ENCODE measurements at regions not wholly inside any gene's neighbourhood (a gene's known extent, or its start where the extent isn't known, plus 50 kb on each side); places are given as distances from the start of the nearest gene placed in this dataset.

DNA sequence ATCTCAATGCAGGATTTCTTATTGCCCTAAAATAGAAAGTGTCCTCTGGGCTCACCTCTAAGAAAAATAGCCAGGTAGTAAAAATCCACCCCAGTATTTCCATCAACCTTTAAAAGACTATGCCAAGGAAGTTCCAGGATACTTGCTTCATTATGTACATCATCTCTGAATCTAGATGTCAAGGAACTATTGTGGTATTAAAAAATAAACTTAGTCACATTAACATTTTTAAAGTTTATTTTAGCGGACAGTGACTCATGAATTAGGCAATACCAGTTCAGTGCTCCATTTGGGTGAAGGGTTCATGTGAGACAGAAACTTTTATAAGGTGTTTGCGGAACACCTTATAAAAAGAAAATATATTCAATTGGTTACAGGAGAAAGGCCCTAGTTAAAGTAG, 209.2 kb downstream of the ADAM29 start:
- DNase-seq (ENCODE audit: low spot score) = no peak

DNA sequence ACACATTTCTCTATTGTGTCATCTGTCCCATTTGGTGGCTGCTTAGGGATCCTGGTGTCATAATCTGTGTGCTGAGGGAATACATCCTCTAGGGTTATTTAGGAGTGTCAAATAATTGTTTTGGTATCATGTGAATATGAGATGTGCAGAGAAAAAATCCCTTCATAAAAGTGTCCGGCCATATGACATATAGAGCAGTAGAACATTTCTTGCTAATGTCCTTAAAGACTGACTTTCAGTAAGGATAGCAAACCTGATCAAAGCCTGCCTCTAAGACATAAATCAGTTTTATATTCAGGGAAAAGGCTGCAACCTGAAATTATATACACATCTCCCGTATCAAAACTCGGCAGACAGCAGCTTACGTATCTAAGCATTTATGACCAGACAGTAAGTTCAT, 211.6 kb downstream of the ADAM29 start:
- DNase-seq (ENCODE audit: low spot score) = no peak

DNA sequence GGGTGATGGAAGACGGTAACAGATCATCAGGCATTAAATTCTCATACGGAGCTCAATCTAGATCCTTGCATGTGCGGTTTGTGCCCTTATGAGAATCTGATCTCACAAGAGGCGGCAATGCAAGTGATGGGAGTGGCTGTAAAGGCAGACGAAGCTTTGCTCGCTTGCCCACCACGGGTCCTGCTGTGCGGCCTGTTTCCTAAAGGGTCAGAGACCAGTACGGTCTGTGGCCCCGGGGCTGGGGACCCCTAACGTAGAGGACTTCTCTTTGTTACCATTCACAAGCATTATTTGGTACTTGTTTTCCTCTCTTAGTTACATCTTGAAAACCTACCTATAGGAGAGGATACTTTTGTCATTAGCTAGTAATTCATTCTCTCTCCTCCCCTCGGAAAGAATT, 221.0 kb downstream of the ADAM29 start:
- DNase-seq (ENCODE audit: low spot score) = no peak

DNA sequence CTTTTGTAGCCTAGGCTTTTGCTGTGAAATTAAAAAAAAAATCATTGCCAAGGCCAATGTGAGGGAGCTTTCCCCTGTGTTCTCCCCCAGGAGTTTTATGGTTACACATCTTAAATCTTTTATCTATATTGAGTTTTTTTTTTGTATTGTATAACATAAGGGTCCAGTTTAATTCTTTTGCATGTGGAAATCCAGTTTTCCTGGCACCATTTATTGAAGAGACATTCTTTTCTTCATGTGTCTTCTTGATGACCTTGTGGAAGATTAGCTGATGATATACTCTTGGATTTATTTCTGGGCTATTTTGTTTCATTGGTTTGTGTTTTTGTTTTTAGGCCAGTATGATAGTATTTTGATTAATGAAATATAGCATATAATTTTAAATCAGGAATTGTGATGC, 225.0 kb downstream of the ADAM29 start:
- DNase-seq (ENCODE audit: low spot score) = no peak

DNA sequence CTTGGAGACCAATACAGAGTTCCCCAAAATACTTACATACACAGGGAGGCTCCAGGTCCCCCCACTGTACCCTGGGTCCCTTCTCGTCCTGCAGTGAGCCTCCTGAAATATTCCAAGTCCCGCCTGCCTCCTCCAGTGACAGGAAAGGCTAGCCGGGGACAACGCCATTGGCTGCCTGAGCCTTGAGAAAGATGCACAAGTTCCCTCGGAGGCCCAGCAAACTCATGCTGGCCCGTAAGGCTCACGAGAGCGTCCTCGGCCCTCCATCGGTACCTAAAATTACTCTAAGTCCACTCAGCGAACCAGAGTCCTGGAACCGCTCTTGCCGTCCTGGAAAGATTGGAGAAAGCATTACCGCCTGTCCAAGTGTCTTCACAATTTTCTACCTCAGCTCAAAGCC, 228.6 kb downstream of the ADAM29 start:
- DNase-seq (ENCODE audit: low spot score) = no peak

DNA sequence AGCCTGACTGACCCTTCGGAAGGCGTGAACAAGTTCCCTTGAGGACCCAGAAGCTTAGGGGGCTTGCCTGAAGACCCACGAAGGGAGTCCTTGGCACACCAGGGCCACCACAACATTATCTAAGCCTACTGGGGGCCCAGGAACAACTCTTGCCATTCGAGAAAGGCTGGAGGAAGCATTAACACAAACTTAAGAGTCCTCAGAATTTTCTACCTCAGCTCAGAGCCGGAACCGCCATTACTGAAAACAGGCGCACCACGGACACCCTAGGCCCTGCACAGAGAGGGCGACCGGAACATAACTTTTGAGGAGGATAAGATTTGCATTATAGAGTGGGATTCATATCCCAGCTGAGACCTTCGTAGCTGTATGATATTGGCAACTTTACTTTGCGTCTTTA, 229.1 kb downstream of the ADAM29 start:
- no peak for DNase-seq (ENCODE audit: low spot score)

DNA sequence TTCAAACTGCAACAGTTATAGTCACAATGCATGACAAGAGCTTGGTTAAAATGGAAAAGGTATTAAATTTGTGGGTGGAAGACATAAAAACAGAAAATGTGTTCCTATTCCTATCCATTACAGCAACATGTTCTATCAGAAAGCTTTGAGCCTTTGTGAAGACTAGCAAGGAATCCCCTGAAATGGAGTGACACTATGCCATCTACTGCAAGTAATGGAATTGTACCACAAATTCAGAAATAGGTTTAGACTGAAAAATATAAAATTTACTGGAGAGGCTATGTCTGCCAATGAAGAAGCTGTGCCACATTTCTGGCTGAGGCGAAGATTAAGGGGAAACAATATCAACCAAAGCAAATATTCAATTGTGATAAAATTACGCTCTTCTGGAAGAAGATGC, 247.9 kb downstream of the ADAM29 start:
- no peak for DNase-seq (ENCODE audit: low spot score)

DNA sequence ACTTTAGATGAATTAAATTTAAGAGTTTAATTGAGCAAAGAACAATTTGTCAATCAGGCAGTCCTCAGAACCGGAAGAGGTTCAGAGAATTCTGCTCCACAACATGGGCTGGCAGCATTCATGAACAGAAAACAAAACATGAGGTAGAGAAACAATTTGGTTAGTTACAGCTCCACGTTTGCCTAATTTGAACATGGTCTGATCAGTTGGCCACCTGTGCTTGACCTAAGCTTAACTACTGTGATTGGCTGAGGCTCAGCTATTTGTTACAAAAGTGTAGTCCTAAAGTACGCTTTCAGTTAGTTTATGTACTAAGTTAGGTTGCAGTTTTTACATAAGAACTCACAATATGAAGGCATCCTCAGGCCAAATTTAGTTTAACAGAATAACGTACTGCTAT, 258.6 kb downstream of the ADAM29 start:
- no peak for DNase-seq (ENCODE audit: low spot score)

DNA sequence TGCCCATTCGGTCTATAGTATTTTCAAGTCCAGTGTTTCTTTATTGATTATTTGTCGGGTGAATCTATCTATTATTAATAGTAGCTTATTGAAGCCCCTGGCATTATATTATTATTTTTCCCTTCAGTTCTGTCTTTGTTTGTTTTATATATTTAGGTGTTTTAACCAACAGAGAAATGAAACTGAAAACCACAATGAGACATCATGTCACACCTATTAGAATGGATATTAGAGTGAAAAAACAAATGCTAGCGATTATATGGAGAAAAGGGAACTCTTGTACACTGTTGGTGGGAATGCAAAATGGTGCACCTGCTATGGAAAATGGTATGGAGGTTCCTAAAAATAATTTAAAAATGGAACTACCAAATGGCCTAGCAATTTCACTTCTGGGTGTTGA, 272.5 kb downstream of the ADAM29 start:
- DNase-seq (ENCODE audit: low spot score) = no peak

DNA sequence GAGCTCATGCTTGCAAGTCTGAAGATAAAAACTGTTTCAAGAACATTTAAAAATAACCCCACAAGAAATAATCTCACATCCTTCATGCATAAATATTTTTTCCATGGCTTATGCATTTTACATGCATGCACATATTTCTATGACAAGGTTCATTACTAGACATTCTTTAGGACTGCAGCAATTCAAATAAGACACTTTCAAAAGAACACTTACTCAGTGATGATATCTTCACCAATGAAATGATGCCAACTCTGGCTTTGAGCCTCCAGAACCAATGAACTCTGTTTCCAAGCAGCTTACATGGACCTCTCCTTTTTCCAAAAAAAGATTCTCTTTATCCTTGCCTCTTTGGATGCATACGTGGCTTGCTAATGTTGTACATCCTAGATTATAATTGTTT, 279.9 kb downstream of the ADAM29 start:
- DNase-seq (ENCODE audit: low spot score) = no peak

DNA sequence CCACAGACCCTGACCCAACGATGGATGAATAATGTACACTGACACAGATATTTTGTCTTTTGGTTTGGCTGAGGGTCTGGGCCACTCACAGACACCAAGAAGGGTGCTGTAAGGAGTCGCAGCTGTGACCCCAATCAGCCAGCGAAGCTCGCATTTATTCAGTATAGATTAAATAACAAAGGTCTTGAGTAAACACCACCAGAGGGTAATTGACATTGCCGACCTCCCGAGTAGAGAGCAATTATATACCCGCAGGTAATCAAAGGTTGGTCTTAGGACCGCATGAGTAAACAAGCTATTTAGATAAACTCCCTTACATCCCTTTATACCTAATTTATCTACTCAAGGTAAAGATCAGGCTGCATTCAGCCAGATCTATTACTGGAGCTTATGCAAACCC, 297.1 kb downstream of the ADAM29 start:
- DNase-seq (ENCODE audit: low spot score) = no peak

DNA sequence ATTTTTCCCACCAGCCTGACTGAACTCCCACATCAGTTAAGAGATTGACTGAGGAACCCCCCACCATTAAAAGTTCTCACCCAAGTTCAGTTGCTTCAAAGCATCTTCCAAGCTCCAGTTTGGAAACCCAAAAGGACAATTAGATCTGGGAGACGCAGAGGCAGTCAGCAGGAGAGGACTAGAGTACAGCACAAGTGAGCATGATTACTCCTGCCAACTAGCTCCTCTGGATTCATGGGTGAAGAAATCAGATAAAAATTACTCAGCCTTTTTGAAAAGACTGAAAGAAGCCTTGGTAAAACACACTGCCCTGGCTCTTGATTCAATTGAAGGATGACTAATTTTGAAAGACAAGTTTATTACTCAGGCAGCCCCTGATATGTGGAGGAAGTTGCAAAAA, 297.5 kb downstream of the ADAM29 start:
- DNase-seq (ENCODE audit: low spot score) = no peak

DNA sequence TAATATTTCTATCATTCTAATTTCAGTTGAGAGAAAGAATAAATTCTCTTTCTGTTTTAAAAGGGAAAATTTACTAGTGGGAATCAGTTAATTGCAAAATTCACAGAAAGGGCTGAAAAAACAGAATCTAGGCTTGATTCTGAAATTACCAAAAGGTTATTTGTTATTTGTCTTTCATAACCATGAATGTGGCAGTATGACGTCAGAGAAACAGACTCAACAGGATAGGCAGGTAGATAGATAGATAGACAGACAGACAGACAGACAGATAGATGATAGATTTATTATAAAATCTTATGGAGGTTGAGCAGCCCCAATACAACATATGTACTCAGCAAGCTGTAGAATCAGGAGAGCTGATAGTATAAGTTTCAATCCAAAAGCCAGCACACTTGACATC, 311.0 kb downstream of the ADAM29 start:
- DNase-seq (ENCODE audit: low spot score) = no peak

DNA sequence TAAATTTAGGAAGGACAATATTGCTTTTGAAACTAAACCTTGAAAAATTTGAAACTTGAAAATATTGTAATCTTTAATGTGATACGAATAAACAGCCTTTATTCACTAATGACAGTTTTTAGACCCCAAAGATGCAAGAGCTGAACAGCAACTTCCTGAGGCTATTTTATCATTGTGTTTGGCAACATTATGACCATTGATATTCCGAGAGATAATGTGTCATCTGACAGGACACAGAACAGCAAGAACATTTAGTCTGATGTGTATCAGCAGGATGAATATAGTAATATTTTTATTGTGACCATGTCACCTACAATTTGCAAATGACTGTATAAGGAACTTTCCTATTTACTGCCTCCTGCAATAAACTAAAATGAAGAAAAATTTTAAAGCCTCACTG, 316.0 kb downstream of the ADAM29 start:
- peak; percentile 39 for DNase-seq (ENCODE audit: low spot score)

DNA sequence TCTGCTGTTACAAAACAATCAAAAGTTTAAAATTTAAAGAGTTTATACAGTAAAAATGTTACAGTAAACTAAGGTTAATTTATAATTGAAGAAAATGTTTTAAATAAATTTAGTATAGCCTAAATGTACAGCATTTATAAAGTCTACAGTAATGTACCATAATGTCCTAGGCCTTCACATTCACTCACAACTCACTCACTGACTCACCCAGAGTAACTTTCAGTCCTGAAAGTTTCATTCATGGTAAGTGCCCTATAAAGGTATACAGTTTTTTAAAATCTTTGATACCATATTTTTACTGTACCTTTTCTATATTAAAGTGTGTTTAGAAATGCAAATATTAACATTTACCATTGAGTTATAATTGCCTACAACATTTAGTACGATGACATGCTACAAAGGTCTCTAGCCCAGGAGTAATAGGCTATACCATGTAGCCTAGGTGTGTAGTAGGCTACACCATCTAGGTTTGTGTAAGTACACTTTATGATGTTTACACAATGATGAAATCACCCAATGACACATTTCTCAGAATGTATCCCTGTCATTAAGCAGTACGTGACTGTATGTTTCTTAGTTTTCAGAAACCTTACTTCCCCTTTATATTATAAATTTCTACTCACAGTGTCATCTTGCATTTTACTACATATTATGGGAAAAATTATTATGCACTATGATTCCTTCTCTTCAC, 320.8 kb downstream of the ADAM29 start:
- DNase-seq (ENCODE audit: low spot score) = no peak

DNA sequence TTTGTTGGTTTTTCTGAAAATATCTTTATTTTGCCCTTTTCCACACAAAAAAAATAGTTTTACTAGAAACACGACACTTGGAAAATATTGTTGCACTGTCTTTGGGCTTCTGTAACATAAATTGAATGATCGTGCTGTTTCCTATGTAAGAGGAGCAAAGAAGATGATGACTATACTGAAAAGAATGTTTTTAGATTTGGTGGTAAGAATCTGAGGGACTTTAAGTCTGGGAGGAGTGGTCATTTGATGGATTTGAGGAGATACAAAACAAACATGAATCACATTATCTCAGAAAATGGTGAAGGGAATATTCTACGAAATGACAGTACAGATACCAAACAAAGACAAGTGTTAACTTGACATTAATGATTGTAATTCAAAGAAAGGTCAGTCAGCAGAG, 328.8 kb downstream of the ADAM29 start:
- DNase-seq (ENCODE audit: low spot score) = no peak

DNA sequence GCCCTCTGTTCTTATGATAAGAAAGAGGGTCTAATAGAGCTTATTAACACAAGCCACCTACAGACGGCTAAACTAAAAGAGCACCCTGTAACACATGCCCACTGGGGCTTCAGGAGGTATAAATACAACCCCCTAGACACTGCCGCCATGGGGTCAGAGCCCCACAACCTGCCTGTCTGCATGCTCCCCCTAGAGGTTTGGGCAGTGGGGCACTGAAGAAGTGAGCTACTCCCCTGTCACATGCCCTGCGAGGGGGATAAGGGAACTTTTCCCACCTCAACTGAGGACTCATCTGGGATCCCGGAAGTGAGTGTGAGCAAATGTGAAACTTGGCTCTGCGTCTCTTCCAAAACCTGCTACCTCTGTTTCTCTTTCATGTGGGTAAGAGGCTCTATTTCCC, 334.5 kb downstream of the ADAM29 start:
- DNase-seq (ENCODE audit: low spot score) = no peak

DNA sequence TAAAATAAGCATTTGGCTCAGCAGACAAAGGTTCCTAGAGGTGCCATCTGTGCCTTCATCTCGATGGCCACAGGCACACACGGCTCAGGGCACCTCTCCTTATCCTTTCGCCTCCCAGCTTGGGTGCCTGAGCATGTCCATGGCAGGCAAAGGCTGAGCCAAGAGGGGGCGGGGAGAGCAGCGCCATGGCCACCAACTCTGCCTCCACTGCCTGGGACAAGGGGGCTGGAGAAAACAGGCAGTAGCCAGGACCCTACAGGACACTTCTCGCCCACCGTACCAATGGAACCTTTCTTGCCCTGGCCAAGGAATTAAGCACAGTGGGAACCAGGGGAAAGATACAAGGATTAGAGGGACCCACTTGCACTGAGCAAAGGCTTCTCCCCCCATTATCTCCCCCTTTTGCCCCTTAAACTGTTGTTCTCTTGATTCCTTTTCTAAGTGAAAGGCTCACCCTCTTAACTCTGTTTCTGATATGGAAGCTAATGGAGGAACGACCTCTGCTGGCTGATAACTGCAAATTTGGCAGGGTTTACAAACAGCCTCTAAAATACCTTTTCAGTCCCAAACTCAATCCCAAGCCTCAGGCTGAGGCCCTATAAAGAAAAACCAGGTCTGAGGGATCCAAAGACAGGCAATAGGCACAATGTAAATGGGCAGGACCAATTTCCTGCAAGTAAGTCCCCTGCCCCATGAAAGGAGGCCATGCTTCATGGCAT, 335.2 kb downstream of the ADAM29 start:
- DNase-seq (ENCODE audit: low spot score) = peak; percentile 23

DNA sequence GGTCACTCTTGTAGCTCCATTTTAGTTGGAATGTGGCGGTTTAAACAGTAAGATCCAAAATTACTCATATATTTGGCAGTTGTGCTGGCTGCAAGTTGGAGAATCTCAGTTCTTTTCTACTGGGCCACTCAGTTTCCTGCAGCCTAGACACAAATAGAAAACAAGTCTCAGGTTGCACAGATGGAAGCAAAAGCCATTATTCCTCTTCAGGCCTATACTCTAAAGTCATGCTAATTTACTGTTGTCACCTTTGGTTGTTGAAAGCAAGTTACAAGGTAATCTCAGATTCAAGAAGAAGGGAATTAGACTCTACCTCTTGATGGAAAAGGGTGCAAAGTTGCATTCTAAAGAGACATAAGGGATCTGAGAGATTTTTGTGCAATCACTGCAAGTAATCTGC, 345.4 kb downstream of the ADAM29 start:
- DNase-seq (ENCODE audit: low spot score) = no peak

DNA sequence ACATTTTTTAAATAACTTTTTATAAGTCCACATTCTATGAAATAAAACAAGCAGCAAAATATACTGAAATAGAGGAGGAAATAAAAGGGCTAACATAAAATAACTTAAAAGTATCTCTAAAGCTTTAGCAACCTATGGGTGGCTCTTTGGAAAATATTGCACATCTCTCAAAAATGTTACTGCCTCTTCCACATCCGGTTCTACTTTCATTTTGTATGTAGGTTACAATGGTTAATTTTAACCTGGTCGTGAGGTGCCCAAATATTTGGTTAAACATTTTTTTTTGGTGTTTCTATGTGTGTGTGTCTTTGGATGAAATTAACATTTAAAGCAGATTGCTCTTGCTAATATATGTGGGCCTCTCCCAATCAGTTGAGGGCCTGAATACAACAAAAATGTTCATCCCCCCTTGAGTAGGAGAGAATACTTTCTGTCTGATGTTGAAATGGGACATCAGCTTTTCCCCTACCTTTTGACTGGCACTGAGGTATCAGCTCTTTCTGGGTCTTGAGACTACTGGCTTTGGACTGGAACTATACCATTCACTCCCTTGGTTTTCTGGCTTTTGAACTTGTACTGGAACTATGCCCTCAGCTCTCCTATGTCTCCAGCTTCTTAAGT, 353.0 kb downstream of the ADAM29 start:
- DNase-seq (ENCODE audit: low spot score) = no peak

DNA sequence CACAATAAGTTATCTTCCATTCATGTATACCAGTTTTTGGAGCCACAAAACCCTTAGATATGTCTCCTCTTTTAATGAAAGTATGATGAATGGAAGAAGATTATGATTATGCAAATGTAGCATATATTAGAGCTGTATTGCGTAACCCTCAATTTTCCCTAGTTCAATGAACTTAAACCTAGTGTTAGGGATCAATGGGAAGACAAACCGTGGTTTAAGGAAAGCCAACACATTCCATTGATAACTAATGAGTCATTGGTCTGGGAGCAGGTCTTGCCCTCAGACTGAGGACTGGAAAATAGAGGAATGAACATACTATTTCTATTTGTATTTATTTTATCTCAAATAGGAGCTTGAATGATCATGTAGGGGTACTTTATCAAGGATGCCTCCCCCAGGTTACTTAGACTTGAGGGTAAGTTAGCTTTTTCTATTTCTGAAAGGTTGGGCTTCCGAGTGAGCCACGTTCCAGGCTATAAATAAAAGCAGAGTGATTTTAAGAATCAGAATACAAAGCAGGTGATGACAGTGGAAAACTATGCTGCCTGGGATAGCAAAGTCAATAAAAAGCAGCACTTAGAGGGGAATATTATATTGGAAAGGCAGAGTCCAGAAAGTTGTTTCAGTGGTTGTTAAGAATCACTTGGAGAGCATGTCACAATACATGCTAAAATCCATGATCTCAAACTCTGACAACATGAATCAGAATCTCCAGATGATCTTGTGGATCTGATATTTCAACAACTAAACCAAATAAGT, 356.0 kb downstream of the ADAM29 start:
- DNase-seq (ENCODE audit: low spot score) = no peak

DNA sequence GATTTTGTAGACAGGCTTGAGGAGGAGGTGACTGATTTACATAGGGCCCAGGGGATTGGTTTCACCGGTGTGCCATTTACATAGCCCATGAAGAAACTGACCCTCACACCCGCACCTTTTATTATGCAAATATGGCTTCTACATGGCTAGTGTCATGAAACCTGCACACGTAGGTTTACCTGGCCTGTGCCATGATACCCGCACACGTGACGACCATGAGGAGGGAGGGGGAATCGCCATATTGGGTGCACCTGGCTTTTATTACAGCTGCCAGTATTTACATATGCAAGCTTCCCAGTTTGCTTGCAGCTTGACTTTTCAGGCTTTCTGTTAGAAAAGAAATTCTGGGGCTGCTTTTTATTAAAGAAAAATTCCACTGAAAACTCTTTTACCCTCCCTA, 359.7 kb downstream of the ADAM29 start:
- DNase-seq (ENCODE audit: low spot score) = no peak

DNA sequence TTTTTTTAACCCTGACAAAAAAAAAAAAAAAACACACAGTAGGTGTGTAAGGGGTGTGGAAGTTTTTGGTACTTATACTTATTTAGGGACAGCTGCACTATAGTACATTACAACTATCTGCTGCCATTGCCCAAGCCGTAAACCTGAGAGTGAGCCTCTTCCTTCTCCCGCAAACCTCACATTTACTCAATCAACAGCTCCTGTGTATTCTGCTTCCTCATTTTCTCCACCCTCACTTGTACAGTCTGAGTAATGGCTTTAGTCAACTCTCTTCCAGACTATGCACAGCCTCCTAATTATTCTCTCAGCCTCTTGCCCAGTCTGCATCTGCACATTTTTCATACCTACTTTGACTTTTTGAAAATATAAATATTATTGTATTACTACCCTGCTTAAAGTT, 362.0 kb downstream of the ADAM29 start:
- no peak for DNase-seq (ENCODE audit: low spot score)
